ENCODE measurements at regions not wholly inside any gene's neighbourhood (a gene's known extent, or its start where the extent isn't known, plus 50 kb on each side); places are given as distances from the start of the nearest gene placed in this dataset.

DNA sequence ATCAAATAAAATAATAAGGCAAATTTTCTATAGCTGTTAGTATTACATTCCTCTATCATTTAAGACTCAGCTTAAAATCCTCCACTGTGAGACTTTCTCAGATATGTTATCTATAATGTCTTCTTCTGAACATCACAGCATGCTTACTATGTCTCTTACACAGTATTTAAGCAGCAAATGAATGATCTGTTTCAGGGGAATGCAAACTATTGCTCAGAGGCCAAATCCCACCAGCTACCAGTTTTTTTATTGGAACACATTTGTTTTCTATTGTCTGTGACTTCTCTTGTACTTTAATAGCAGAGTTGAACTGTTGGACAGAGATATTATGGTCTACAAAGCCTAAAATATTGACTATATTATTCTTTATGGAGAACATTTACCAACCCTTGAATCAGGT, 59.6 kb downstream of the C3orf38 start:
- no peak for DNase-seq

GRCh38 chr3:88211096-88211890, 61.5 kb downstream of the C3orf38 start:
- DNase-seq, result no peak

GRCh38 chr3:88219138-88219792, 69.5 kb downstream of the C3orf38 start:
- peak; percentile 13 for DNase-seq

- no peak for DNase-seq
These were observed 70.4 kb downstream of the C3orf38 start for GRCh38 chr3:88220126-88220525.

DNA sequence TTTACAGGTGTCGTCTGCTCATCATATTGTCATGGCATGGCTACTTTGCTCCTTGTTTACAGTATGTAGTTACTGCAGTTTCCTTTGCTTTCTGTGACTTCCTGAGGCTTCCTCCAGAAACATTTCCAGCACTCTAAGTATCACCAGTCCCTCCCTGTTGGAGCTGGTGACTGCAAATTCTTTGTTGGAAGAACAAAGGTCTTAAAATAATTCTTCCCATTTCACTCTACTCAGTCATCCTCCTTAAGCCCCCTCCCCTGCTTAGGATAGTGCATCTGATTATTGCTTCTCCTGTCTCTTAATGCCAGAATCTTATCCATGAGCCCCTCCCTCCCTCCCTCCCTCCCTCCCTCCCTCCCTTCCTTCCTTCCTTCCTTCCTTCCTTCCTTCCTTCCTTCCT, 72.0 kb downstream of the C3orf38 start:
- DNase-seq, result no peak

- DNase-seq, result no peak
These were observed 72.6 kb downstream of the C3orf38 start for GRCh38 chr3:88222343-88222742.

DNA sequence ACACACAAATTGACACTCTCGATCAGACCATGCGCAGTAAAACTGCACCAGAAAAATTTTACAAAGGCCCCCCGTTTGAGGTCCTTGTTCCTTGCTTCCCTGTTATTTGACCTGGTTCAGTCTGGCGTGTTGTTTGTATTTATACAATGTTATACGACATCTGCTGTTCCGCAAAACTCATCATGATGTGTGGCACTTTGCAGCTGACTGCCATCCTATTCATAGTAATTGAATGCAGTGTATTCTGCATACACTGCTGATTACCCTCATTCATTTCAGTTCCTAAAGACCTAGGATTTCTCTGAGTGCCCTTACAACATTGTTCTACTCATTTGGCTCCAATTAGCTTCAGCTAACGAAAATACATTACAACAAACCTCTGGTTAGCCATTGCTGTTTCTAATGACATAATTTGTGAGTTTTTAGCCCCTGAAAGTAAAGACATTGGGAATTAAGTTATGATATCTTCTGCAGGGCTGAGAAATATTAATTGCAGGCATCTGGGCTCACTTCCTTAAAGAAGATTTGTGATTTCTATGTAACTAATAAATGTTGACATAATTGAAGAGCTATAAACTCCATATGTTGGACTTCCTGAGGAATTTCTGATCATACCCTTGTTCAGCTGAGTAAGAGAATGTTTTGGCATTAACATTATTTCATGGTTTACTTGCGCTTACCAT, 75.7 kb downstream of the C3orf38 start:
- DNase-seq, result no peak

- no peak for DNase-seq
These were observed 77.2 kb downstream of the C3orf38 start for GRCh38 chr3:88226910-88227309.

GRCh38 chr3:88230638-88231037, 80.9 kb downstream of the C3orf38 start:
- DNase-seq, result no peak

DNA sequence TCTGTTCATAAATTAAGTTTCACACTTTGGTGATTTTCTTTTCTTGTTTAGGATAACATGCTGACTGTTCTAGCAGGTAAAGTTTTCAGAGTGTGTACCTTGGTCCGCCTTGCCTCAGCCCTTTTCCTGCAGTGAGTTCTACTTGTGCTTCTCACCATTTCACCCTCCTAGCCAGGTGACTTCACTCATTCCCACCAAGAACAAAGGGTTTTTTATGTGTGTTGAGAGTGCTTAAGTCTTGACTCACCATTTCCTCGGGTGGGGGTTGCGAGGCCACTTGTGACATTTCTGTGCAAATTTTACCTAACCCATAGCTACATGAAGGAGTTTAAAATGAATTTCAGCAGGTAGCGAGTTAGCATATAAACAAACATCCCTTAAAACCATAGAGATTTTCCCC, 81.4 kb downstream of the C3orf38 start:
- DNase-seq, result no peak

DNA sequence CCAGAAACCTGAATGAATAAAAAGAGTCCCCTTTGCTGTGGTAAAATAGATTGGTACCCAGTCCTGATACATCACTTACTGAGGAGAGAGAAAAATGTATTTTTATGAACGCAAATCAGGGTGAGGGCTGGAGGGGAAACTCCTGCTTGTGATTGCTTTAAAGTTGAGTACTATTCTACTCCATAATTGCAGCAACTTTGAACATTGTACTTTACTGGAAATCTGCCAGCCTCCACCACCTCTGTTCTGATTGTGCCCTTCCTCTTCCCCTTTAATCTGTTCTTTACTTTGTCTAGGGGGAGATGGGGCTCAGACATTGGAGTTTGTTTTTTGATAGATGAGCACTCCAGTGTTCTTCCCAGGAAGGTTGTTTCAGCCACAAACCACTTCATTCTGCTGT, 81.9 kb downstream of the C3orf38 start:
- no peak for DNase-seq

DNA sequence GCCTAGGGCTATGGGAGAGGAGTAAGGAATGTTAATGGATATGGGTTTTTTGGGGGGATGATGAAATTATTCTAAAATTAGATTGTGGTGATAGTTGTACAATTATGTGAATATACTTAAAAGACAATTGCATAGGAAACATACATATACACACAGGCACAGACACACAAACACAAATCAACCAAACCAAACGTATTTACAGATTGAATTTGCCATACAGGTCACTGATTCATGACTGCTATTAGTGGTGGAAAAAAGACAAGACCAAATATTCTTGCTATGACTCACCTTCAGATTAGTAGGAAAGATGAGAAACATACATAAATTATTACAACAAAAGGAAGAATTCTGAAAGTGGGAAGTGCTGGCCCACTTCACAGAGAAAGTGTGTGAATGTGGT, 85.3 kb downstream of the C3orf38 start:
- DNase-seq, result no peak

DNA sequence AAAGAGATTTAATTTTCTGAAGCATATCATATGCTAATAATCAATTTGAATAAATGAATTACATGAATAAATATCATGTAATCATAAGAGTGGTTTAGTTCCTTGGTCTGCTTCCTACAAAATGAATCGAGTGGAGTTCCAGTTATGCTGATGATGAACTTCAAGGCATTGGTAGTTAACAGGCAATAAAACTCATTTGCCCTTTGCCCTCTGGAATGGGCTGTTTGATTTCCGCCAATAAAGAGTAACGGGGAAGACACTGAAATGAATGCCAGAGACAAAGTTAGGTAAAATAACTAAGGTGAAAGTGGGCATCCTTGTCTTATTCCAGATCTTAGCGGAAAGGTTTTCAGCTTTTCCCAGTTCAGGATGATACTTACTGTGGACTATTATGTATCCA, 90.1 kb downstream of the C3orf38 start:
- no peak for DNase-seq

GRCh38 chr3:88248658-88249057, 98.9 kb downstream of the C3orf38 start:
- no peak for DNase-seq

GRCh38 chr3:88259045-88259444, 109.3 kb downstream of the C3orf38 start:
- no peak for DNase-seq

DNA sequence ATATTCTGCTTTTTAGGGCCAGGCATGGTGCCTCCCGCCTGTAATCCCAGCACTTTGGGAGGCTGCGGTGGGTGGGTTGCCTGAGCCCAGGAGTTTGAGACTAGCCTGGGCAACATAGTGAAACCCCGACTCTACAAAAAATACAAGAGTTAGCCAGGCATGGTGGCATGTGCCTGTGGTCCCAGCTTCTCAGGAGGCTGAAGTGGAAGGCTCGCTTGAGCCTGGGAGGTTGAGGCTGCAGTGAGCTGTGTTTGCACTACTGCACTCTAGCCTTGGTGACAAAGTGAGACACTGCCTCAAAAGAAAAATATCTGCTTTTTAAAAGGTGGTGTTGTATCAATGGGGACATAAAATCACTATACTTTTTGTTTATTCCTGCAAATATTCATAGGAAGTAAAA, 112.8 kb downstream of the C3orf38 start:
- no peak for DNase-seq

DNA sequence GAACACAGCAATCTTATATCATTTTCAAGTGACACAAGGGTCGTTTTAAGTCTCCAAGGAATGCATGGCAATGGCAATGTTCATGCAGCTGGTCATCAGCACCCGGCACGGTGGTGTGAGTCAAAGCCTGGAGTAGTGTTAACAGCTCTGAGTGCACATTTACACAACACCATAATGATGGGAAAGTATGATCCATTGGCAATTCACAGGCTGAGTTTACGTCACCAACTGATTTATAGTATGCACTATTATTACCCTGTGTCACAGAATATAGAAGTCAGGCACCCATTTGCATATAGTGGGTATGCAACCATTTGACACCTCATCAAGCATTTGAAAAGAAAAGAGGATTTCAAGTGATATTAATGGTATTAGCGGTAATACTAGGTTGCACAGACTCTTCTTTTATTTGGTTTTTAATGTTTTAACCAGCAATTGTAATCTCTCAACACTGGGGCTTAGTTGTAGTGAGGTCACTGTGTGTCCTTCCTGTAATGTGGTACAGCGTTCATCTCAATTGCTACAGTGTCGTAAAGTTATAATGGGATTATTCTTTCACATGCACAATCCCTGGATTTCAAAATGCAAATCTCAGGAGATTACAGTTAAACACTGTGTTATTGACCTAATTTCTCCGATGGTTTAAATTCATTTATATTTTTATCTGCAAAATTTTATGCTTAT, 113.8 kb downstream of the C3orf38 start:
- no peak for DNase-seq

- no peak for DNase-seq
These were observed 117.7 kb downstream of the C3orf38 start for GRCh38 chr3:88267441-88267840.

DNA sequence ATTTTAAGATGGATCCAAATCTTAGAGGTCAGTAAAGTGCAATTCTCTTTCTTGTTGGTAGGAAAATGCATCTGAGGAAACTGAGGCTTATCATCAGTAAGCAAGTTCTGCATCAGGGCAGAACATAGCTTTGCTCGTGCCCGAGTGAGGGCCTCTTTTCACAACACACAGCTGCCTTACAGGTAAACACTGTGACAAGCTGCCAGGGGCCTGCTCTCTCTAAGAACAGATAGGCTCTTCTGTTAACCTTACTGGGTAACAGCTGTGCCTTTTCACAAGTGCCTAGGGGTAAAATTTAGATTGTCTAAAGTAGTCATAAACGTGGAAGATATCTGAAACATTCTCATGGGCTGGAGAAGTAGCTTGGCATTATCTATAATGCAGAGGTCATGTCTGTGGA, 118.1 kb downstream of the C3orf38 start:
- DNase-seq, result no peak

GRCh38 chr3:88280326-88280725, 130.6 kb downstream of the C3orf38 start:
- DNase-seq, result no peak

DNA sequence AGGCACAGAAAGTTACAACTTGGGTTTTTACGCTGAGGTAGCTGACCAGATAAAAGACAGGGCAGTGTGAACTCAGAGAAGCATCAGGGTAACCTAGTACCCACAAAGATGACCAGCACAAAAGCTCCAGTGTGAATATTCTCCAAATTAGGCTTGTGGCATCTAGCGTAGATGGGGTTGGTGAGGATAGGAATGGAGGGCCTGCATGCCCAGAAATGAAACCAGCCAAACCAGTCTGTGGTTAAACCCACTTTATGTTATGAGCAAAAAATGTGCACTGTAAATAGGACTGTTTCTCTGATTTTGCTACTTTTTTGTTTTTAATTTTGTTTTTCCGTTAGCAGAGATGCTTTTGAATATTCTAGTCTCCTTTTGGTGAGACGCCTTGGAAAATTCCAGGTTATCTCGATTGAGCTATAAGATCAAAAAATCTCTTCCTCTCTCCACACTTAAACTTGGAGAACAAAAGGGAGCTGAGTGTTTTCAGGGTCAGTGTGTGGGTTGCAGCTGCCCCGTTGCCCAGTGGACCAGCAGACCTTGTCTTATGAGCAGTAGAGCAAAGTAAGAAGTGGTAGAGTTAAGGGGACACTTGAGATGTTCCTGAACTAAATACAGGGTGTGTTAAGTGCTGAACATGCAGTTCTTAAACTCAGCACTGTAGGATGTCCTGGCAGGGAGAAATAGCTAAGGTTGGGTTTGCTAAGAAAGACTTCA, 132.9 kb downstream of the C3orf38 start:
- no peak for DNase-seq

DNA sequence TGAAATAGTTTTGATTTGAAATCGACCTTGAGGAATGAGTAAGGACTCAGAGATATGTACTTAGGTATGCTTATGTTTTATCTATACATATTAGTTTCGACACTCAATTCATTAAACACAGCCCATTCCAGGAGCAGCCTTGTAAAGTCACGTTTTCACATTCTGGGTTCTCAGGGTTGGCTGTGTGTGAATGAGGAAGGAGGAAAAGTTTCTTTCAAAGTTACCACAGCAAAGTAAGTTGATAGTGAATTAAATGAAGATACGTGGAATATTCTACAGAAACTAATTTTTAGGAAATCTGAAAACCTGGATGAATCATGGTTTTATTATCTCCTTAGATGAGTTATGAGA, 133.5 kb downstream of the C3orf38 start:
- DNase-seq, result no peak

- no peak for DNase-seq
These were observed 141.7 kb downstream of the C3orf38 start for GRCh38 chr3:88291486-88291885.
